ENCODE measurements at regions not wholly inside any gene's neighbourhood (a gene's known extent, or its start where the extent isn't known, plus 50 kb on each side); places are given as distances from the start of the nearest gene placed in this dataset.

GRCh38 chr10:6311700-6312330 is 109.1 kb downstream of the PFKFB3 start:
- intact Hi-C loops (cut with micrococcal nuclease) = no loop called here
- RAD21 ChIA-PET (ENCODE audit: low non-redundant PET in 1 of 2, low total read pairs in 2 of 2, uncharacterized antibody in 2 of 2, unreplicated experiment in 2 of 2) = no interaction called here

GRCh38 chr10:6312636-6313035 is 109.9 kb downstream of the PFKFB3 start:
- Histone ChIP-seq H3K79me2 (ENCODE audit: insufficient read depth, low read length) (no peaks in the 10 kb centered on the region), H3K4me1 (ENCODE audit: control insufficient read depth in 1 of 2, insufficient read depth in 2 of 2, low read length in 2 of 2) (no peaks in the 10 kb centered on the region; a peak in 1 of 4 replicates), H2AFZ (ENCODE audit: low read depth, low read length, poor library complexity, severe bottlenecking) (no peak overlapping the region), H3K9ac (ENCODE audit: low read length) (no peak overlapping the region), H3K27me3 (ENCODE audit: insufficient read depth, low read length) (0 out of 2 replicates have a peak, but pooled peaks cover 4% of the 10 kb centered on the region), H3K27ac (ENCODE audit: low read depth, low read length) (no peak overlapping the region), H3K9me3 (ENCODE audit: control insufficient read depth in 1 of 2, insufficient read depth in 1 of 2, low read depth in 1 of 2, low read length in 2 of 2) (no peaks in the 10 kb centered on the region), H3K4me3 (replicated peaks in 1 of 2; ENCODE audit: low read depth in 1 of 2, low read length in 2 of 2) (no peak overlapping the region), H4K20me1 (ENCODE audit: insufficient read depth) (no peaks in the 10 kb centered on the region), H3K36me3 (ENCODE audit: control insufficient read depth in 1 of 2, insufficient read depth in 2 of 2, low read length in 2 of 2) (no peaks in the 10 kb centered on the region), H3K4me2 (ENCODE audit: low read length) (no peak overlapping the region), H3K9me2 (ENCODE audit: insufficient read depth) (no peaks in the 10 kb centered on the region)
- ATAC-seq (no peak), DNase-seq (ENCODE audit: low read depth, low spot score) (no peak)
- ChIA-PET RAD21 (ENCODE audit: low non-redundant PET in 1 of 2, low total read pairs in 2 of 2, uncharacterized antibody in 2 of 2, unreplicated experiment in 2 of 2) (no interaction called here), CTCF (no interaction called here), POLR2A (no interaction called here)
- intact Hi-C loops (cut with micrococcal nuclease) = no loop called here
- BruUV-seq (replicated peaks) = no TSS peak
- TF ChIP-seq ZNF274 (IDR thresholded peaks at IDR 0.05; ENCODE audit: low read depth, low read length) (no peak), RAD21 (IDR thresholded peaks at IDR 0.05; ENCODE audit: low read depth) (no peak), POLR2AphosphoS5 (IDR thresholded peaks at IDR 0.05; ENCODE audit: low read depth, low read length) (no peak), MAX (IDR thresholded peaks at IDR 0.05) (no peak), ELF1 (IDR thresholded peaks at IDR 0.05; ENCODE audit: borderline replicate concordance, low read depth) (no peak), CBX3 (IDR thresholded peaks at IDR 0.05; ENCODE audit: low read depth) (no peak), EZH2phosphoT487 (IDR thresholded peaks at IDR 0.05; ENCODE audit: borderline replicate concordance) (no peak), EGR1 (IDR thresholded peaks at IDR 0.05; ENCODE audit: low read depth) (no peak), ZFX (IDR thresholded peaks at IDR 0.05) (no peak), EZH2 (IDR thresholded peaks at IDR 0.05) (no peak), SIN3A (IDR thresholded peaks at IDR 0.05; ENCODE audit: low read depth) (no peak), SRF (IDR thresholded peaks at IDR 0.05; ENCODE audit: low read depth) (no peak)
- TF ChIP-seq, protein P1, sequence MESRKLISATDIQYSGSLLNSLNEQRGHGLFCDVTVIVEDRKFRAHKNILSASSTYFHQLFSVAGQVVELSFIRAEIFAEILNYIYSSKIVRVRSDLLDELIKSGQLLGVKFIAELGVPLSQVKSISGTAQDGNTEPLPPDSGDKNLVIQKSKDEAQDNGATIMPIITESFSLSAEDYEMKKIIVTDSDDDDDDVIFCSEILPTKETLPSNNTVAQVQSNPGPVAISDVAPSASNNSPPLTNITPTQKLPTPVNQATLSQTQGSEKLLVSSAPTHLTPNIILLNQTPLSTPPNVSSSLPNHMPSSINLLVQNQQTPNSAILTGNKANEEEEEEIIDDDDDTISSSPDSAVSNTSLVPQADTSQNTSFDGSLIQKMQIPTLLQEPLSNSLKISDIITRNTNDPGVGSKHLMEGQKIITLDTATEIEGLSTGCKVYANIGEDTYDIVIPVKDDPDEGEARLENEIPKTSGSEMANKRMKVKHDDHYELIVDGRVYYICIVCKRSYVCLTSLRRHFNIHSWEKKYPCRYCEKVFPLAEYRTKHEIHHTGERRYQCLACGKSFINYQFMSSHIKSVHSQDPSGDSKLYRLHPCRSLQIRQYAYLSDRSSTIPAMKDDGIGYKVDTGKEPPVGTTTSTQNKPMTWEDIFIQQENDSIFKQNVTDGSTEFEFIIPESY (IDR thresholded peaks at IDR 0.05; ENCODE audit: extremely low read depth, insufficient replicate concordance, low read length) = no peak

More at GRCh38 chr10:6311700-6312330, 109.1 kb downstream of the PFKFB3 start:
- H3K4me1 ChIP-seq (ENCODE audit: control insufficient read depth in 1 of 2, insufficient read depth in 2 of 2, low read length in 2 of 2) = no peaks in the 10 kb centered on the region; a peak in 1 of 4 replicates
- H3K36me3 ChIP-seq (ENCODE audit: control insufficient read depth in 1 of 2, insufficient read depth in 2 of 2, low read length in 2 of 2) = no peaks in the 10 kb centered on the region
- H3K79me2 ChIP-seq (ENCODE audit: insufficient read depth, low read length) = no peaks in the 10 kb centered on the region
- H3K9me2 ChIP-seq (ENCODE audit: insufficient read depth) = no peaks in the 10 kb centered on the region
- H3K27ac ChIP-seq (ENCODE audit: low read depth, low read length) = no peak overlapping the region
- ChIA-PET CTCF (no interaction called here), POLR2A (no interaction called here)
- TF ChIP-seq, protein P1 (IDR thresholded peaks at IDR 0.05; ENCODE audit: extremely low read depth, insufficient replicate concordance, low read length) = no peak
- TF ChIP-seq ELF1 (IDR thresholded peaks at IDR 0.05; ENCODE audit: borderline replicate concordance, low read depth) (no peak), CEBPB (IDR thresholded peaks at IDR 0.05; ENCODE audit: low read depth) (no peak)
- no peak overlapping the region for H3K4me3 ChIP-seq (replicated peaks in 1 of 2; ENCODE audit: low read depth in 1 of 2, low read length in 2 of 2)
- no peak for DNase-seq (ENCODE audit: low read depth, low spot score)
- H3K9ac ChIP-seq (ENCODE audit: low read length) = no peak overlapping the region
- H2AFZ ChIP-seq (ENCODE audit: low read depth, low read length, poor library complexity, severe bottlenecking) = no peak overlapping the region
- no peak overlapping the region for H3K4me2 ChIP-seq (ENCODE audit: low read length)
- no TSS peak for BruUV-seq (replicated peaks)
- H4K20me1 ChIP-seq (ENCODE audit: insufficient read depth) = no peaks in the 10 kb centered on the region
- no peaks in the 10 kb centered on the region for H3K9me3 ChIP-seq (ENCODE audit: control insufficient read depth in 1 of 2, insufficient read depth in 1 of 2, low read depth in 1 of 2, low read length in 2 of 2)
- H3K27me3 ChIP-seq (ENCODE audit: insufficient read depth, low read length) = 0 out of 2 replicates have a peak, but pooled peaks cover 4% of the 10 kb centered on the region
- no peak for ATAC-seq

Data from HCT116 (cell line).